GM18873 (cell line): ENCODE measurements at regions not wholly inside any gene's neighbourhood (a gene's known extent, or its start where the extent isn't known, plus 50 kb on each side); places are given as distances from the start of the nearest gene placed in this dataset.
"Not testable (repeated sequence)": the region's sequence is repeated elsewhere in the genome, so short reads cannot be mapped to it uniquely, and the experiment has no call there.

Experiments
- ATAC-seq: cut with Tn5 transposase; IDR thresholded peaks from one replicate; pipeline ENCODE4 v1.9.1; 2021; ENCODE audit warnings: mild to moderate bottlenecking, moderate library complexity, moderate number of reproducible peaks; ENCODE audit not compliant: unreplicated experiment, low FRiP score

DNA sequence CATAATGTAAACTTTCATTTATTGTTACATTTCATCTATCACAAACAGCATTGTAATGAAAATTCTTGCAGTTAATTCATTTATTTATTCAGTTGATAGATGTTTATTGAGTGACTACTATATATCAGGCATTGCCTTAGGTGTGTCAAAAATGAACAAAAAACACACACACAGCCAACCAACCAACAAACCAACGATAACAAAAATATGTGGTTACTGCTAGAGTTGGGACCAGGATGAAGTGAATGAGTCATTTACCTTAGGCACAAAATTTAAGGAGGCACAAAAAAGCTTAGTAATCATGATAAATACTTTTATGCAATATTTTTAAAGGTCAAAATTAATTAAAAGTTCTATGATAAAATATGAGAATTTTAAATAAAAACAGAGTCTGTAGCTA, 223.4 kb downstream of the CSNK1G3 start:
- ATAC-seq = no peak

DNA sequence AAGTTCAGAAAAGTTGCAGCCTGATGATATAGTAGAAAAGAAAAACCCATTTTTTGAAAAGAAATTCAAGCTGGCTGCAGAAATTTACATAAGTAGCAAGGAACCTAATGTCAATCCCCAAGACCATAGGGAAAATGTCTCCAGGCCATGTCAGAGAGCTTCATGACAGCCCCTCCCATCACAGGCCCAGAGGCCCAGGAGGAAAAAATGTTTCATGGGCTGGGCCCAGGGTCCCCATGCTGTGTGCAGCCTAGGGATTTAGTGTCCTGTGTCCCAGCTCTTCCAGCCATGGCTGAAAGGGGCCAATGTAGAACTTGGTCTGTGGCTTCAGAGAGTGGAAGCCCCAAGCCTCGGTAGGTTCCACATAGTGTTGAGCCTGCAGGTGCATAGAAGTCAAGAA, 220.3 kb downstream of the CSNK1G3 start:
- ATAC-seq = no peak

DNA sequence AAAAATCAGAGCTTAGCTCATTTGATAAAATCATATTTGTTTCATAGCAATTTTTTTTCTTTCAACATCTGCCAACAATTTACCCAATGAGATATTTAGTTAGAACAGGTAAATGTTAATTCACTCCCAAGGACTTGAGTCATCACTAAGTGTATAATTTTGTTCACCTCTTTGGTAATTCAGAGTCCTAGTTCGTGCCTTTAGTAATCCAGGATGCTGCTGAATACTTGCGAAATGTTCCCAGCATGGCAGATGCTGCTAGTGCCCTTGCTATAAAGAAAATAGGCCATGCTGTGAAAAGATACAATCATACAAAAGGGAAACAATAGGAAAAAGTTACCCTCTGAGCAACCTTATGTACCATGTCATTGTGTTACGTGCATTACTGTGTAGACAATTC, 210.5 kb downstream of the CSNK1G3 start:
- ATAC-seq = no peak

DNA sequence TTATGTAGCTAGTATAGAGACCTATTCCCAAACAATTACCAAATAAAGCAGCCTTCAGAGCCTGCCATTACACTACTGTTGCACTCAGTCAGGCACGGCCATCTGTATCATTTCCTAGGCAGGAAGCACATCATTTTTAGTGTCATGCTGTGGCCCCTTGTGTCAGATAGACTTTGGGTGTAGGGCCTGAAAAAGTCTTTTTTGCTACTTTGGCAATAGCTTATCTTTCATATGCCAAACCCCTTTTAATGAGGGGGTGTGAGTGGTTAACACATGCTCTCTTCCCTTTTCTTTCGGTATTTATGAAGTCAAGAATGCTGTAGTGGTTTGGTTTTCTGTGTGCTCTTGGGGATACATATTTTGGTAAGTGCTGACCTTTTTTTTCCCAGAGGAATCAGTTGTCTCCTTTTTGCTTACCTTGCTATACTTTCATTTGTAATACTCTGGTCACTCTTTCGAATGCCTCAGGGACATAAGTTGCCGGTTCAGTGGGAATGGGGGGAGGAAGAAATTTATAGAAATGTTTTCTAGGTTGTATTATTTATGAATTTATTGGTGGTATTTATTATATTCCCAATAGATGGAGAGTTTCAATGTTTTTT, 209.8 kb downstream of the CSNK1G3 start:
- ATAC-seq = no peak

DNA sequence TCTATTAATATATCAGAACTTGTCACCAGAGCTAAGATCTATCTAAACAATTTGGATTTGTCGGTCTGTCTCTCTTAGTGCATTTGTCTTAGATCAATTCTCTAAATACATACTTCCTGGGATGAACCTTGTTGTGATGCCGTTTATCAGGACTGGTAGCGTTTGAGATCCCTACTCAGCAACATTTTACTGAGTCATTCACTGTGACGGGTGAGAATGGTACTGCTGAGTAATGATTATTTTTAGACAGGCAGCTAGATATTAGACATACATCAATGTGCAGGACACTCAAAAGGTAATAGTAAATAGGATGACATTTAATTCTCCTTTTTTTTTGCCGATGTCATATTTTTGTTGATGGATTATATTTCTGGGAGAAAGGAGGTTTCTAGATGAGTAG, 209.0 kb downstream of the CSNK1G3 start:
- no peak for ATAC-seq

DNA sequence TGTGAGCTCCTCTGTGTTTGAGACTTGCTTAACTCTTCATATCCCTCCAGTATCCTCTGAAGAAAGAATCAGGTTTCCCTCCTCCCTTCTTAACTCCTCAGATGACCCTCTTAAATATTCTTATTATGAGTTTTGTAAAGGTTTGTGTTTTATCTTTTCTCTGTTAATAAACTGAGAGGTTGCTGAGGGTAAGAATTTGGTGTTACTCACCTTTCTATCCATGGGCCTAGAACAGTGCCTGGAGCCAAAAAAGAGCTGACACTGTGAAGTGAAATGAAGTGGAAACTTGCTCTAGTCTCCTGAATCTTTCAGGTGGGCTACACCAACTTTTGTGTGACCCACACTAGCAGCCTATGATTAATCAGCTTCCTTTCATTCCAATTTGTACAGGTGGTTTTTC, 208.4 kb downstream of the CSNK1G3 start:
- ATAC-seq = no peak

DNA sequence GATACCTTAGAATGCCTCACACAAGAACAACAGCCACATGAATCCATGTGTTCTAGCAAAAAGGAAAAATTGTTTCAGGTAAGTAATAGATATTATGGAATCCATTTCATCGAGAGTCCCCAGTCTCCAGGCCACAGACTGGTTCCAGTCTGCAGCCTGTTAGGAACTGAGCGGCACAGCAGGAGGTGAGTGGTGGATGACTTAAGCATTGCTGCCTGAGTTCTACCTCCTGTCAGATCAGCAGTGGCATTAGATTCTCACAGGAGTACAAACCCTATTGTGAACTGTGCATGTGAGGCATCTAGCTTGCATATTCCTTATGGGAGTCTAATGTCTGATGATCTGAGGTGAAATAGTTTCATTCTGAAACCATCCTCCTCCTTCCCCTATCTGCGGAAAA, 207.0 kb downstream of the CSNK1G3 start:
- ATAC-seq = no peak

DNA sequence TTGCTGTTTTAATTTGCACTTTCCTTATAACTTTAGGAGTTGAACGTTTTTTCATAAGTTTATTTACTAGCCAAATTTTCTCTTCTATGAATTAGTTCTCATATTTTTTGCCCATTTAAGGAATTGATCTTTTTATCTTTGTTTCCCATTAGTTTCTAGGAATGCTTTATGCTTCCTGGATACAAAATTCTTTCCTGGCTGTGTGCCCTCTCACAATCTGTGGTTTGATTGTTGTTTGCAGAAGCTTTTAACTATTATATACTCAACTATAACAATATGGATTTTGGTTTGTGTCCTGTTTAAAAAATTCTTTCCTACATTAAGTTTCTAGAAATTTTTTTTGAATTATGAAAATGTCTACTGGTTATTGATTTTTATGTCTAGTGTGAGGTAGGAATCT, 206.3 kb downstream of the CSNK1G3 start:
- ATAC-seq = no peak

DNA sequence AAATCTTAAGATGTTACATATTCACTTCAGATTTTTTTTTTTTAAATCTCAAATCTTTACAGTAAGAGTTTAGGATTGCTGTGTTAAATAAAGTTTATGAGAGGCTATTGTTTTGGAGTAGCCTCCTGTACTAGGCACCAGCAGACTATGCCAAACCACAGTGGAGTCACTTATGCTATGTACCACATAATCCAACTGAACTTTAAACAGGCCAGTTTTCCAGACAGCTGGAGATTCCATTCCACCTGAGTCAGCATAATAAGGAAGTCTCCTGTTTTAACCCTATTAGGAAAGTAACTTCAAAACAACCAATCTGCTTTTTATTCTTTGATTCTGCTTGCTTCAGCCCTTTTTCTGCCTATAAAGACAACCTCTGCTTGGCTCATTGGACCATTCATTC, 205.2 kb downstream of the CSNK1G3 start:
- ATAC-seq = no peak

DNA sequence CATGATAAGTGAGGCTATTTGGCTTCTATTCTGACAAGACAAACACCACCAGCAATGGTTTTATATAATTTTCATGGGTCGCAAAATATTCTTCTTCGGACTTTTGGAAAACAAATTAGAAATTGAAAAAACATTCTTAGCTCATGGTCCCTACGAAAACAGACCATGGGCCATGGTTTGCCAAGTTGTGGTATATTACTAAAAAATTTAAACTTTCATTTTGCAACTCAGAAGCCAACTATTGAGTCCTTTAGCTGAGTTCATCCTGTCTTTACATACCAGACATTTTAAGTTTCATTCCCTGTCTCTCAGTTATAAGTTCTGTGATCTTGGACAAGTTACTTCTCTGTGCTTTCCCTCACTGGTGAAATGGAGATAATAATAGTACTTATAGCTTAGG, 198.1 kb downstream of the CSNK1G3 start:
- ATAC-seq = no peak

DNA sequence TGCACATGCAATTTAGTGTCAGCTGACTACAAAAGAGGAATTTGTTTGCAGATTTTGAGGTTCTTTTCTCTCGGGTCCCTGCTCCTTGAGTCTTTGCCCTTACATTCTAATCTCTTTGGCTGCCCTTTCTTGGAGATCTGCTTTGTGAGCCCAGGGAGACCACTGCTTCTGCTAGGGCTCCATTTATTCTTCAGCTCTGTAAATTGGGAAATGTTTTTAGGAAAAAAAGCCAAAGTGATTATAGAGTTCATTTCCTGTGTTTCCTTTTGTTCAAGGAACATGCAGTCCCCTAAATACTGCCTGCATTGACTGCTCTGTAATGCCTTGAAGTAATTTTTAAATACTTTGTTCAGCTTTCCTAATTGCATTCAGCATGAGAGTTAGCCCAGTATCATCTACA, 197.4 kb downstream of the CSNK1G3 start:
- ATAC-seq = no peak

DNA sequence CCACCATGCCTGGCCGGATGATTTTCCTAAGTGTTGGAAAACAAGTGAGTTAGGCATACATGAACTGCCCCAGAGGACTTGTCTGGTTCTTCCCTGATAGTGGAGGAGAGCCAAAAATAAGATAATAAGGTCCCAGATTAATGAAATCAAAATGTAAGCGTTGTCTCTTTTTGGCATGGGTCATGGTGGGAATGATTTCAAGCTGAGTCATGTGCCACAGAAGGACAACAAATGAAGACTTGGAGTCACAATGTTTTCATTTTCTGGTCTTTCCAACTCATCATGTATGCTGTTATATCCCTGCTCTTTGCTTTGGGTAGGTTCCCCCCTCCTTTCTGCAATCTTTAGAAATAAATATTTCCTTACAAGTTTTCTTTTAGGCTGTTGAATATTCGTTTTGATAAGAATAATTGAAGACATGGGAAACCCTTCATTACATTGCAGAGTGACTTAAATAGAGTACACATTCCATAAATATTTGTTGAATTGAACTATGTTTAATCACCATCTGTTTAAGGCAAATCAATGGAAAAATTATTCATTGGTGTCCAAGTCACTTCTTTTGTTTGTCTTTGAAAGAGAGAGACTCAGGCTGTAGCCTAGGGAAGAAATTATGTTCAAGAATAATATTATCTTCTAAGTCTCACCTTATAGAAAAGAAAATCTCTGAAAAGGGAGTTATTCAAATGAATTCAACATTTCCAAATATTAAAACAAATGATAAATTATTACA, 196.3 kb downstream of the CSNK1G3 start:
- ATAC-seq = no peak

DNA sequence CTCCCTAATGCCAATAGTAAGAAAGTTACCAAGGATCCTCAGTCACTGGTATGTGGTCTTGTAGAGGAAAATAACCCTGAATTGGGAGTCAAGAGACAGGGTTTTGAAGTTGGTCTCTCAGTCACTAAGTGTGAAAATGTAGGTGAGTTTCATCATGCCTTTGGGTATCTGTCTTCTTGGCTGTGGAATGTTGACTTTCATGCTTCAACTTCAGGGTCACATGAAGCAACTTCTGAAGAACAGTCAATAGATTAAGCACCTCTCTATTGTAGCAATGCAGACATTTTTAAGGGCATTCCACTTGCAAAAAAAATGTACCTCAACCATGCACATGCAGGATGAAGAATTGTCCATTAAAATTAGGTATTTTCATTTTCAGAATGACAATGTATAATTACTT, 194.6 kb downstream of the CSNK1G3 start:
- no peak for ATAC-seq

DNA sequence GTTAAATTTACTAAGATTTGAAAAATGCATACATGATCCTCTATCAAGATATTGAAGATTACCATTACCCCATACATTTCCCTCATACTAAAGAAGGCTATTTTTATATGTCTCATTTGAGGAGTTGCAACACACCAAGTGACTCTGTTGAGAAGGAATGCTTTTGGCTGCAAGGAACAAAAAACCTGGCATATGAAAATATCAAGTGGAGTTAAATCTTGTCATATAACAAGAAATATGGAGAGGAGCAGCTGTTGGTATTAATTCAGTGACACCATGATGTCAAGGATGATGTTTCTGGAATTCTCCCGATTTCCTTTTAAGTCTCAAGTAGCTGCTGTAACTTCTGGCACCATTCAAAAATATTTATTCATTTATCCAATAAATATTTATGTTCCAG, 193.8 kb downstream of the CSNK1G3 start:
- ATAC-seq = no peak

DNA sequence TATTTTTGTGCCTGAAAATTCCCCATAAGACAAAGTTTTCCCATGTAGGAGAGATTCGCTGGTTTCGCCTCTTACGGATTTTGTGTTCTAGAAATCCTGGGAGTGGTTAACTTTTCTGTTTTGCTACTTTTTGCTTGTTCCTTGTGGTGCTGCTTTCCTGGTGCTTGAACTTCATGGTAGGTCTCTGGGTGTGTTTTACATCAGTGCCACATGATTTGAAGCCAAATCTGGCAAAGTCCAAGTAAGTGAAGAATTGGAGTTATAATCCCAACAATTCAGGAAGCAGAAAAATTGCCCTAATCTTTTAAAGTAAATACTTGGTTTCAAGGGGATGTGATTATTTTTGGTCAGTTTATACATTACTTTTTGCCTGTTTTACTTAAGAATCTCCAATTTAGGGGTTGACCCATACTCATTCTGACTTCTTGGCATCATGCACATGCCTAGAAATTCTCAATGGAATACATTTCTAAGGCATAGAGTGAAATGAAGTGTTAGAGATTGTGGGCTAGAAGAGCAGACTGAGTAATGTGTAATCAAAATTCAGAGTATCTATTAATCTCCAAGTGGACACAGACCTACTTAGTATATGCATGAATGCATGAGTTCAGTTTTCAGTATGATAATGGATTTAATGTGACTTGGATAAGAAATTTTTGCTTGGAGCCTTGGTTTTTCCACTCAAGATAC, 189.7 kb downstream of the CSNK1G3 start:
- ATAC-seq = no peak

DNA sequence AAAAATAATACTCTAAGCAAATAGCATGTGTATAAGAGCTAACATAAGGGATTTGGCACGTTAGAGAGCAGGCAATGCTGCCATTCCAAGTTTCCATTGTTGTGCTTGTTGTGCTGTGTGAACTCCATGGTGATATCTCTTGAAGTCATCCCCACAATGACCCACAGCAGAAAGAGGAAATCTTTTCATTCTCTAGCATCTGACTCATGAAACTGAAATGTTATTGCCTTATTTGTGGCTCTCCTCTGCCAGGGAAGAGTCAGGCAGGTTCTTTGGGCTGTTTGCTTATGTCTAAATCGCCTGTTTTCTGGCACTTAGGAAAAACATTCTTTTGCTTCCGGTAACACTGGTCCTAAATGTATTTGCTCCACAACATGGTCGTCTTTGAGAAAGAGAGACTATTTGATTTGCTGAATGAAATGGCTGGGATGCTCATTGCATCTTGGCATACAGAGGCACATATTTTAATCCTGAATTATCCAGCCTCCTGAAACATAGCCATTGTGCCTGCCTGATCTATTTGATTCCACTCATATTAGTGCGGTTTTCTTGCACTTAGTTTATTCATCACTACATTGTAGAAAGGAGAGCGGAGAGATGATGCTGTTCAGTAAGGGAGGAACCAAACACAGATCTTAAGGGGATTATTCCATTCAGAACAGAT, 188.8 kb downstream of the CSNK1G3 start:
- no peak for ATAC-seq

DNA sequence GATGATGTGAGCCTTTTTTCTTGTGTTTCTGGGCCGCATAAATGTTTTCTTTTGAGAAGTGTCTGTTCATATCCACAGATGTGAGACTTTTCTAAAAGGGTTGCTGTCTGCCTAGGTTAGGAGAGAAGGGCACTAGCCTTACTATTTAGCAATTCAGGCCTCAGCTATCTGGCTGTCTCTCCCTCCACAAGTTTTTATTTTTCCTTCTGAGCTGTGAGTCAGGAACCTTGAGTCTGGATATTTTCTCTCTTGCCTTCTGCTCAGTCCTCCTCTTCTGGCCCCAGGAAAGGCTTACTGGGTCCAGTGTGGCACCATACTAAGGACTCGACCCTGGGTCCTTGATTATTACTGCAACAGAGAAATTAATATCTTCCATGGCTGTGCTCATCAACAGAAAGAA, 187.6 kb downstream of the CSNK1G3 start:
- no peak for ATAC-seq

DNA sequence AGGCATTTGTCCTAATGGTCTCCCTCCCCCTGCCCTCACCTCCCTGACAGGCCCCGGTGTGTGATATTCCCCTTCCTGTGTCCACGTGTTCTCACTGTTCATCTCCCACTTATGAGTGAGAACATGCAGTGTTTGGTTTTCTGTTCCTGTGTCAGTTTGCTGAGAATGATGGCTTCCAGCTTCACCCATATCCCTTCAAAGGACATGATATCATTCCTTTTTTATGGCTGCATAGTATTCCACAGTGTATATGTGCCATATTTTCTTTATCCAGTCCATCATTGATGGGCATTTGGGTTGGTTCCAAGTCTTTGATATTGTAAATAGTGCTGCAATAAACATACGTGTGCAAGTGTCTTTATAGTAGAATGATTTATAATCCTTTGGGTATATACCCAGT, 187.0 kb downstream of the CSNK1G3 start:
- ATAC-seq = not testable (repeated sequence)

DNA sequence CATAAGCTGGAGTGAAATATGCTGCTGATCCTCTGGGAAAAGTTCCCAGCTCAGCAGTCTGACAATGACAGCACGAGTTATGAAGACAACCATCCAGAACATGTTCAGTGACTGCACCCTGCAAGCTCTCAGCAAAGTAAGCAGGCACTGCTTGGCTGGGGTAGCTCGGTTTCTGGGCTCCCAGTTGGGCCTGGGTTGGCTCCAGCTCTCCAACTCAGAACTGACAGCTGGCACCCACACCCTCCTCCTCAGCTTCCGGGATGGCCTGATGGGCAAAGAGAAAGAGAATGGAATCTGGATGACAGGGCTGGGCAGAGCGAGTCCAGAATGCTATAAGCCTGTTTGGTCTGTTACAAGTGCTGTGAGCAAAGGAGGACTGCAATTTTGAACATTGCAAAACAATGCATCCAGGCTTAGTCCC, 185.0 kb downstream of the CSNK1G3 start:
- no peak for ATAC-seq

DNA sequence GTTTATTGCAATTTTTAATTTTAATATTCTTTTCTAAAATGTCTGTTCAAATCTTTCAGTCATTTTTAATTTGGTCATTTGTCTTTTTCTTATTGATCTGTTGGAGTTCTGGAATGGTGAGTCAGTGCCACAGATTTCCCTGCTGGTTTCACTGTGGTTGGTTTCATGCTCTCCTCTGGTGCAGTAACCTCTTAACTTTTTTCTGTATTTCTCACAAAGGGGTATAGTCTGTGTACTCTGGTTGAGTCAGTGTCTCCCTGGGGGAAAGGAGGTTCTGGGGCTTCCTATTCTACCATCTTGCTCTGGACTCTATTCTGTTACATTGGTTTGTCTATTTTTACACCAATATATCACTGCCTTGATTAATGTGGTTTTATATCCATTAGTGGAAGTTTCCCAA, 178.8 kb downstream of the CSNK1G3 start:
- no peak for ATAC-seq

DNA sequence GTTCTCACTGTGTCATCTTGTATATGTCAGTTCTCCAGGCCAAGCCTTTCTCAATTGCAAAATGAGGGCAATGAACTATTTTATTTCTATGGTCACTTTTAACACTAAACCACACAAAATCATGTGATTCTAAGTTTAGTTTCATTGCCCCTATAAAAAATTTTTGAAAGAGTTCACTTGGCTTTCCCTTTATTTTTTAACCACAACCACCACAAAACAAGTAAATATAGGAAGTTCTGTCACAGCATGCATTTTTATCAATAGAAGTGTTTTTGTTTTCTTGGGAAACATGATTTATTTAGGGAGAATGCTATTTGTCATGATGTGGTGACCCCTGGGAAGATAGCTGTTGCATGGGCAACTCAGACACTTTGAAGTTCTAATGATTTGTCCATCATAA, 169.1 kb downstream of the CSNK1G3 start:
- no peak for ATAC-seq
